Embryonic facial prominence (tissue), 1 donor: ENCODE measurements at regions not wholly inside any gene's neighbourhood (a gene's known extent, or its start where the extent isn't known, plus 50 kb on each side); places are given as distances from the start of the nearest gene placed in this dataset.

Experiments
- DNase-seq: peaks from one replicate; pipeline ENCODE4 v3.0.0-alpha.2; 2016; ENCODE audit errors: extremely low spot score

DNA sequence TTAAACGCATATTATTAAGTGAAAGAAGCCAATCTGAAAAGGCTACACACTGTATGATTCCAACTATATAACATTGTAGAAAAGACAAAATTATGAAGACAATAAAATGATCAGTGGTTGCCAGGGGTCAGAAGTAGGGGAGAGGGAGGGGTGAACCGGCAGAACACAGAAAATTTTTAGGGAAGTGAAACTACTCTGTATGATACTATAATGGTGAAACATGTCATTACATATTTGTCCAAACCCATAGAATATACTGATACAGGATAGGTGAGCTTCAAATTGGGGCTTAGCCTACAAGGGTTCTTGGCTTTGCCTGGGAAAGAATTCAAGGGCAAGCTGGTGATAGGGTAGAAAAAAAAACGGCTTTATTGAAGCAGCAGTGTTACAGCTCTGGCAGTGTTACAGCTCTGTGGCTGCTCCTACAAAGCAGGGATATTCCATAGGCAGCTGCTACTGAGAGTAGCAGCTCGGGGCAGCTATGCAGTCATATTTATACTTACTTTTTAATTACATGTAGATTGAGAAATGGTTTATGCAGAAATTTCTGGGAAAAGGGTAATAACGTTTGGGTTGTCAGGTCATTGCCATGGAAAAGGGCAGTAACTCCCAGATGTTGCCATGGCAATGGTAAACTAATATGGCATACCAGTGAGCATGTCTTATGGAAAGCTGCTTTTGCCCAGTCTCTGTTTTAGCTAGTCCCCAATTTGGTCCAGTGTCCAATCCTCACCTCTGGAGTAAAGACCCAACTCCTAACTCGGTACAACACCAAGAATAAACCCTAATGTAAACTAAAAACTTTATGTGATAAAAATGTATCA lies 125.1 kb upstream of the SLC25A36 start:
- no peak for DNase-seq

DNA sequence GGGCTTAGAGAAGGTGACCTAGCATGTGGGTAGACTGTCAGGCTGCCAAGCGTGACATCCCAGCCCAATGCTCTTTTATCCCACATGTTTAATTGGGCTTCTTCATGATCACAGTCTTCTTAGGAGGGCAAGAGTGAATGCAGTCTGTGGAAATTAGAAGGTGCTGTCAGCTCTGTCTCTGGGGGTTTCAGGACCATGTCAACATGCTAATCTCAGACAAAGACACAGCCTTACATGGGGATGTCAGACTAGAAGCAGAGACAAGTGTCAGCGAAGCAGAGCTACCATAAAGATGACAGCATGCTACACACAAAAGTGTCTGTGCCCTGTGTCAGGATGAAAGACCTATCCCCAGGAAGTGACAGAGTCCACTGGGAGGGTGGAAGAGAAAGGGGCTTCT lies 120.1 kb upstream of the SLC25A36 start:
- no peak for DNase-seq

DNA sequence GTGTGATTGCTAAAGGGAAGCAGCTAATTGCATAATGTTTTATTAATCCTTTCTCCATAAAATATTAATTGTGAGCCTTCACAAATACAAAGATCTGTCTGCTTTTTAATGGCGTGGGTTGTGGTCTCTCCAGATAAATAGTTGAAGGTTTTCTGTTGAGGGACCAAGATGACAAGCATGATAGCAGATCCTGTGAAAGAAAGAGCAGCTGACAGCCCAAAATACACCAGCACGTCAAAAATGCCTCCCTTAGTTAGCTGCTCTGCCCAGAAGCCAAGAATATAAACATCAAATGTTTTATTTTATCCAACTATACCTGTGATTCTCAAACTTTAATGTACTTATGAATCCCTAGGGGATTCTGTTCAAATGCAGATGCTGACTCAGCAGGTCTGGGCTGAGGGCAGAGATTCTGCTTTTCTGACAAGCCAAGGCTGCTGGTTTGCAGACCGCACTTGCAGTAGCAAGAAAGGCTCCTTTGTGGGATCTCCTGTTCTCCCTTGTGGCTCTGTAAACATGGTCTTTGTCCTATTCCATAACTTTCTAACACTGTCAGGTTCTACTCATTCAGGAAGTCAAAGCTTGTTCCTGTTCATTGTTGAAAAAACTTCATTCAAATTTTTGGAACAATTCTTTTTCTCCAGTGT lies 119.1 kb upstream of the SLC25A36 start:
- no peak for DNase-seq

DNA sequence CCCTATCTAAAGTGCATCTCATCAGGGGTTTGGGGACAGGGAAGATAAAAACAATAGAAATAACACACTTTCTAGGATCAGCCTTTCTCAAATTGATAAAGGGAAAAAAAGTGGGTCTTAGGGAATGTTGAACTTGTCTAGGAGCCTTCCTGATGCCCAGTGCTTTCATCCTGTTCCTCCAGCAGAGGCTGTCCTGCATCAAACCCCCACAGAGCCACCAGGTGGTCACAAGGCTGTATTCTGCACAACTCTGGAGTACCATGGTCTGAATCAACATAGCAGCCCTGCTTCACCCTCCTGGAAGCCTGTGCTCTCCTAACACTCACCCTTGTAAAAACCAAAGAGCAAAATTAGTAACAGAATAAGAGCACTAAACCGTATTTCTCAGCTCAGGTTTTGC lies 118.5 kb upstream of the SLC25A36 start:
- no peak for DNase-seq

DNA sequence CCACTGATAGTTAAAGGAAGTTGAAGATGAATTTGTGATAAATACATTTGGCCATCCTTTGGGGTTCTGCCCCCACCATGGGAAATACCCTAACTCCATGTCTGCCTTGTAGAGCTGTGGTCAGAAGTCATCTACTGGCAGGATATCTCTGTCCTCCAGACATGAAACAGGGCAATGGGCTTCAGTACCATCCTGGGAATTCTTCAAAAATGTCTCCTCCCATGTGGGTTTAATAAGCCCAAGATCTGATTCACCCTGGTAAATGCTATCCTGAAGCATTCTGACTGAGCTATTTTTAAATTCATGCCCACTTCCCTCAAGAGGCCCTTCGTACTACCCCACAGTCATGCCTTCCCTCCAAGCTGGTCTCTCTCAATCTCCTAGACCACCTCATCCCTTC lies 113.7 kb upstream of the SLC25A36 start:
- no peak for DNase-seq

DNA sequence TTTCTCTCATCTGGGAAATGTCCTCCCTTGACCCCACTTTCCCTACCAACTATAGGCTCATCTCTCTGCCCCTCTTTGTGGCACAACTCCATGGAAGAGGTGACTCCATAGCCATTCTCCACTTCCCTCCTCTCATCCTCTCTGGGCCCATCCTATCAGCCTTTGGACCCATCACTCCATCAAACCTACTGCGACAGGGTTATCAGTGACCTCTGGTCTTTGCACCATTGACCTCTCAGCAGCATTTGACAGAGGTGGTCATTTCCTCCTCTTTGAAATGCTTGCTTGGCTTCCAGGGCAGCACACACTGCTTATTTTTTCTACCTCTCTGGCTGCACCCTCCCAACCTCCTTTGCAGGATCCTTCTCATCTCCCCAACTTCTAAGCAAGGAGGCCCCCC lies 113.1 kb upstream of the SLC25A36 start:
- no peak for DNase-seq

DNA sequence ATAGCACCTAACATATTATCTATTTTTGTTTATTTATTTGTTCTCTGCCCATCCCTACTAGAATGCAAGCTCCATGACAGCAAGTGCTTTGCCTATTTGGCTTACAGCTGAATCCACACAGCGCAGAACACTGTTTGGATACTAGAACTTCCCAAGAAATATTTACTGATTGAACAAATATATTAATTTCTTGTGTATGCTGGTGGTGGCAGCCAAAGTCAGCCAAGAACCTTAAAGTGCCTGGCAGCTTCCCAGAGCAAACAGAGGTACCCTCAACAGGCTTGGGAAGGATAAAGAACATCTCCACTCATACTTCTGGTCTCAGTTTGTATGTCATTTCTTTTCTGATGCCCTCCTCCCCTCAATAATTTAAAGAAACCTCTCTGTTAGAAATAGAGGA lies 111.8 kb upstream of the SLC25A36 start:
- no peak for DNase-seq

DNA sequence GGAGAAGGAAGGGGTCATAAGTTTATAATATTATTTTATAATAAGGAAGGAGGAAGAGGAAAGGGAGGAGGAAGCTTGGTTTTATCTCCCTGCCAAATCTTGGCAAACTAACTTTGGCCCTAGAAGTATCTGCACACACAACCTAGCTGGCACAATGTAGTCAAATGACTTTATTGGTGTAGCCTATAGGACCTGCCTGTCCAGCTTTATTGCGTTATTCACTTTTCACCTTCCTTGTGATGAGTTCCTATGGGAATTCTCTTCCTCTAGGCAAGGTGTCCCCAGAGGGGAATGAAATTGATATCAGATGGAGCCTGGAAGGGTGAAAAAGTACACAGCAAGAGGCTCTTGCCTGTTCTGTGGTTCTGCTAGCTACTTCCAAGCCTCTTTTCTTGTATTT lies 111.2 kb upstream of the SLC25A36 start:
- no peak for DNase-seq

DNA sequence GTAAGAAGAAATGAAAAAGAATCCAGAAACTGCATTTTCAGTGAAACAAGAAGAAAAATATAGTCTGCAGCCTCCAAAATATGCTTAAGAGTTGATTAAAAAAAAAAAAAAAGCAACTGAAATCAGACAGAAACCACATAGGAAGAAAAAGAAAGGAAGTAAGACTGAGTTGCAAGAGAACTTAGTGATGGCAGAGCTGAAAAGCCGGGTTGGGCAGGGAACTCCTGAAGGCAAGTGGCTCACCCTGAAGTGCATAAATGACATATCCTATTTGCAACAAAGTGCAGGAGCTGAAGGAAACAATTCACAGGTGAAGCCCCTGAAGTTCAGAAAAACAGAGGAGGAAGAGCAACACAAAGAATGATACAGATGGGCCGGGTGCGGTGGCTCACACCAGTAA lies 108.8 kb upstream of the SLC25A36 start:
- DNase-seq: no peak

DNA sequence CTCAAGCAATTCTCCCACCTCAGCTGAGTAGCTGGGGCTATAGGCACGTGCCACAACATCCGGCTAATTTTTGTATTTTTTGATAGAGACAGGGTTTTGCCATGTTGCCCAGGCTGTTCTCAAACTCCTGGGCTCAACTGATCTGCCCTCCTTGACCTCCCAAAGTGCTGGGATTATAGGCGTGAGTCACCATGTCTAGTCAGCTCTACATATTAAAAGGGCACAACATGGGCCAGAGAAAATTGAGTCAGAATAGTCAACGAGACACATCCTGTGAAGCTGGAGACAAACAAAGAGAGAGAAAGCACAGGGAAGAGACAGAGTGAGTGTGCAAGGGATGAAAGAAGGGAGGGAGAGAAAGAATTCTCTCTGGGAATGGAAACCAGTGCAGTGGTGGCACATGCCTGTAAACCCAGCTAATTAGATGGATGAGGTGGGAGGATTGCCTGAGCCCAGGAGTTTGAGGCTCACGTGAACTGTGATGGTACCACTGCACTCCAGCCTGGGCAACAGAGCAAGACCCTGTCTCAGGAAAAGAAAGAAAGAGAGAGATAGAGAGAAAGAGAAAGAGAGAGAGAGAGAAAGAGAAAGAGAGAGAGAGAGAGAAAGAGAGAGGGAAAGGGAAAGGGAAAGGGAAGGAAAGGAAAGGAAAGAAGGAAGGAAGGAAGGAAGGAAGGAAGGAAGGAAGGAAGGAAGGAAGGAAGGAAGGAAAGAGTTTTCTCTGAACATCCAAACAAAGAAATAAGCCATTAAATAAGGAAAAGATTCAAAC lies 107.2 kb upstream of the SLC25A36 start:
- no peak for DNase-seq

DNA sequence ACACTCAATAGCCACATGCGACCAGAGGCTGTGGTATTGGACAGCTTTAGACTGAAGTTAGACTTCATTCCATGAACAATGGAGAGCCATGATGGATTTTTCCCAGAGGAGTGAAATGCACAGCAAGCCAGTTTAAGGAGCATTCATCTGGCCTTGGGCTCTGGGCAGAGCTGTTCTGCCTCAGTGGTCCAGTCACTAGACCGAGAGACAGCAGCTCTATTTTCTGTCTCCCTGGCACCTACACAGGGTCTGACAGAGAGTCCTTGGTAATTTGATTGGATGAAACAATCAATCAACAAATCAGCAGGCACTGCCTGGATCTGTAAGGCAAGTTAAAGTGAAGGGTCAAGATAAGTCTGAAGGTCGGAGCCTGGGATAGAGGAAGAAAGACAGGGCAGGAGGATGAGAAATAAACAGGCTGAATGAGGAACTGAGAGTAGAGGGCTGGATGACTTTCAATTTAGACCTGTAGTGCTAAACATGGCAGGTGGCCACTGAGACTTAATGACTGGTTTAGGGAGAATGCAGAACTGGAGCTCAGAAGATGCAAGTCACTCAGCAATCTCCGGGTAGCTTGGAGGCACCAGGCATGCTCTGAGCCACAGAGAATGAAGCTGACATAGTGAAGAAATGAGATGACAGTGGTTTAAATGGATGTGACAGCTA lies 98.5 kb upstream of the SLC25A36 start:
- DNase-seq: no peak

DNA sequence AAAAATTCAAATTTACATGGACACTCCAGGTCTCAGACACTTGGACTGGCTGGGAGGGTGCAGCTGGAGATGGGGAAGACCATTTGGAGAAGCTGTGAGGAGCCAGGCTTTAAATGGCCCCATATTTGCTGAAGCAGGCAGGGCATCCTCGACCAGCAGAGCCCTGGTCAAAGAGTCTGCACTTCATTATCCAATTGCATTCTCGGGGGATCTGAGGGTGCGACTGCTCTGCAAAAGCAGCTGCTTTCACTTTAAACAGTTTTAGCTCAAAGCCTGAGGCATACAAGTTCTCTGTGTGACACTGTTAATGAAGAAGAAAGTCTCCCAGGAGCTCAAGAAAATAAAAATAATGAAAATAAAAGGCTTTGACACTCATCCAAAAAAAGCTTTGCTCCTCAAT lies 98.0 kb upstream of the SLC25A36 start:
- no peak for DNase-seq

DNA sequence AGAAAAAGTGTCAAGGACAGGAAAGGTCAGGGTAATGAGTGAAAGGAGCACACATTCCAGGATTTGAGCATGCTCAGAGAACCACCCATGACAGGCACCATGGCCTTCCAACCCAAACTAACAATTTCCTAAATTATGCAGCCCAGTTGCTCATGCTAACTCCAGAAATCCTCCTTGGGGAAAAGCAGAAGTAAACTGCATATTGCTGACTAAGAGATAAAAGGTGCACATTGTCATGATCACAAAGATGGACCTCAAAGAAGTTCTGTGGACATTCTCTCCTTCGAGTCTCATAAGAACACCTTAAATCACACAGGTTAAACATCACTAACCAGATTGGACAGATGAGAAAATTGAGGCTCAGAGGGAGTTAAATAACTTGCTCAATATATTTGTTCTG lies 97.6 kb upstream of the SLC25A36 start:
- DNase-seq: no peak

DNA sequence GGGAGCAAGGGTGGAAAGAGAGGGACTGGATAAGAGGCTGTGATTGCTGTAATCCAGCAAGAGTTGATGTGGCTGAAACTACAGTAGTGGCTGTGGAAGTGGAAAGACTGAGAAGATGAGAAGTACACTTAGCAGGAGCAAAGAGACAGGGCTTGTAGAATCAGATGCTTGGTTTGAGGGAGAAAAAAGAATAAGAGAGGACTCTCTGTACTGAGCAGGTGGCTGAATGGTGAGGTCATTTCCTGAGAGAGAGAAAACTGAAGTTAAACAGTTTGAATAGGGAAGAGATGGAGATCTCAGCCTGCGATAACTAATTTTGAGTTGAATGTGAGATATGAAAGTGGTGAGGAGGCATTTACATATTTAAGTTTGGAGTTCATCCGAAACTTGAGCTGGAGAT lies 95.8 kb upstream of the SLC25A36 start:
- DNase-seq: no peak

DNA sequence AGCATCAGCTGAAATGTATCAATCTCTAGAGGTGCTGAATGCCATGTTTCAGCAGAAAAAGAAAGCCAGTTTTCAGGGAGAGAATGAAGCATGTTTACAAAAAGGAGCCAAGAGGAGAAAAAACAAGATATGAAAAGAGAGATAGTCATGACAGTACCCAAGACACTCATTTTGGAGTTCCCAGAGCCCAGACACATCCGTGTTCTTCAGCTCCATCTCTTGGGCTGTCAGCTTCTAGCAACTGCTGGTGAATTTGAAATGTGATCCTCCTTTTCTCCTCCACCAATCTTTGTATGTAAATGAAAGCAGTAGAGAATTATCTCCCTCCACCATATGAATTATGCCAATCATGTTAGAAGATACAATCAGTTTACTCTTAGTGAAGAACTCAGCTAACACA lies 93.0 kb upstream of the SLC25A36 start:
- DNase-seq: no peak

DNA sequence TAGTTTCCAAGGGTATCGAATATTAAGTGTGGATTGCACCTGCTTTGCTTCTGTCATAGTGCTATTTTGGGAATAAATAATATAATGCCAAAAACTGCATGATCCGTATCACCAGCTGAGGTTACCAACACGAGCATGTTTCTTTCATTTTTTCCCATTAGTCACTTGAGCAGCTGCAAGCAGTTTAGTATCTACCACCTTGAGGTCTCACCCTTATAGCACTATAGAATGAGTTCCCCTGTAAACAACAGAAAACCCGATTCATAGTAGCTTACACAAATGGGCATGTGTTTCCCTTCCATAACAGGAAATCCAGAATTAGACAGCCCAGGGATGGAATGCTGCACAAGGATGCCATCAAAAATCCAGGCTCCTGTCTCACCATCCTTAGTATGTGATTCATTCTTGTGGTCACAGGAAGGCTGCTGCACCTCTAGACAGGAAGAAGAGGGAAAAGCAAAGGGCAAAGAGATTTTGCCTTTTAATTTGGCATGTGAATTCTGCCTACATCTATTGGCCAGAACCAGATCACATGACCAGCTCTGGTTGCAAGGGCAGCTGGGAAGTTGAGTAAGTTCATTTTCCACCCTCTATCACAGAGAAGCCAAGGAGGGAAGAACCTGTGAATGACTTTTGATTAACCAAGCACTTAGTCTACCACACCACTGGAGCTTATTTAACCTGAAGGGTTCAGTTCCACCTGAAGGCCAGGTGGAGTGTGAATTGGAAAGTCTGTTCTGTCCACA lies 91.3 kb upstream of the SLC25A36 start:
- no peak for DNase-seq

DNA sequence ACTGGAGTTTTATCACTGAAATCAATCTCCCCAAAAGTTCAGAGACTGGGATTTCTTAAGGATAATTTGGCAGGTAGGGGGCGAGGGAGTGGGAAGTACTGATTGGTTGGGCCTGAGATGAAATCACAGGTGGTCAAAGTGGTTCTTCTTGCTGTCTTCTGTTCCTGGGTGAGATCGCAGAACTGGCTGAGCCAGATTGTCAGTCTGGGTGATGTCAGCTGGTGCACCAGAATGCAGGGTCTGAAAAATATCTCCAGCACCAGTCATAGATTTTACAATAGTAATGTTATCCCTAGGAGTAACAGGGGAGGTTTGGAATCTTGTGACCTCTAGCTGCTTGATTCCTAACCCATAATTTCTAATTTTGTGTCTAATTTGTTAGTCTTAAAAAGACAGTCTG lies 86.7 kb upstream of the SLC25A36 start:
- DNase-seq: no peak

DNA sequence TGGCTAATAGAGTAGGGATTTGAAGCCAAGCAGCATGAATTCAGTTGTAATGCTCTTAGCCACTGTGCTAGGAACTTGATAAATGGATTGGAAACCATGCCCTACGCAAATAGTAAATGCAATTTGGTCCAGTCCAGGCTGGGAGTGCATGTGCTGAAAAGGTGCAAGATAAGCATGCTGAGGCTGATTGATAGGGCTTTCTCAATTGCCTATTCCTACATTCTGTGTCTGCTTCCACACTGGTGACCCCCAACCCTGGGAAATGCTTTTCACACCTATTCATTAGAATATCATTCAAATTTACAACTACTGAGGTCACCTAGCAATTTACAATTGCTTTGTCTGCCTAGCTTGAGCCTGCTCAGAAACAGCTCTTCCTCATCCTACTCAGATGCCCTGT lies 84.7 kb upstream of the SLC25A36 start:
- DNase-seq: no peak

DNA sequence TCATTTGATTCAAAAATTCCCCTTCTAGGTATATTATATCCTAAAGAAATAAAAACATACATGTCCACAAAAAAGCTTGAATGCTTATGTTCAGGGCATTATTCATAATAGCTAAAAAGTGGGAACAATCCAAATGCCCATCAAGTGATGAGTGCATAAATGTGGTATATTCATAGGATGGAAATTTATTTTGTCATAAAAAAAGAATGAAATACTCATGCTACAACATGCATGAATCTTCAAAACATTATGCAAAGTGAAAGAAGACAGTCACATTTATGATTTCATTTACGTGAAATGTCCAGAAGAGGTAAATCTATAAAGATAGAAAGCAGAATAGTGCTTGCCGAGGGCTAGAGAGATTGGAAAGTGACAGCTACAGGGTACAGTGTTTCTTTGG lies 83.6 kb upstream of the SLC25A36 start:
- DNase-seq: no peak

DNA sequence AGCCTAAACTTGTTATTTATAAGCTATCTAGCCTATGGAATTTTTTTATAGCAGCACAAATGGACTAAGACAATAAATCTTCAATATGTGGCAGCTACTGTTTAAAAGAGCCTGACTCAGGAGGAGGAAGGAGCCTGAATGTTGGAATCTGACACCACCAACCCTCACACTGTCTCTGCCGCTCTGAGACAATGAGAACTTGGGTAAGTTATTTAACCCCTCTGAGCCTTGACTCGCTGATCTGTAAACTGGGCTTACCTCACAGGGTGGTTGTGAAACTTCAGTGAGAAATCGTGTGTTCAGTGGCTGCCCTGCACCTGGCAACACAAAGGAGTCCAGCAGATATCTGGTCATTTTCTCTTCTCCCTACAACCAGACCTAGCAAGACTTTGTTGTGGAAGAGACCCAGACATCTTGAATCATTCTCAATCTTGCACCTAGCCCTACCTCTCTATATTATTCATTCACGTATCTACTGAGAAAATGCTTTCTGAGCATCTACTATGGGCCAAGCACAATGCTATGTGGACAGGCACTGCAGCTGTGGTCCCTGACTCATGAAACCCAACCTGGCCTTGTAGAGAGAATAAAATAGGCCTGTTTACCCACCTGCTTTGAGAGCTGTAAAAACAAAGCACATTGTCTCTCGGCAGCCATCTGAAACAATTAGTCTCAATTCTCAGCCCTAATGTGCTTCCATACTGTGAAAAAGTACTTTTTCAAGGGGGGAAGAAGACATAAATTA lies 81.9 kb upstream of the SLC25A36 start:
- no peak for DNase-seq

DNA sequence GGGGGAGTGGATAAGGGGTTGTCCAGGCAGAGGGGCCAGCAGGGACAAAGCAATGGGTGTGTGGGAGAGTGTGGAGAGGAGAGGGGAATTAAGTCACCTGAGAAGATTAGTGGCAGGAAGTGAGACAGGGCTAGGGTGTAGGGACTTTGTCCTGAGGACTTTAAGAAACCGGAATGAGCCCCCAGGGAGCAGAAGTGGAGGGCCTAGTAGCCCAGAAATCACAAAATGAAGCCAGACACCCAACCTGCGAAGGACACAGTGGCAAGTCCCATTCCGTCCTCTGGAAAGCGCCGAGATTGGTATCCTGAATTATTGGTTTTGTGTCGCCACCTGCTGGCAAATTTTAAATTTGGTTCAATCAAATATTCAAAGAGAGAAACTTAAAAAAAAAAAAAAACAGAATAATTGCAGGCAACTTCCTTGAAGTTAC lies 78.0 kb upstream of the SLC25A36 start:
- peak; percentile 45 for DNase-seq
